ENCODE measurements at regions not wholly inside any gene's neighbourhood (a gene's known extent, or its start where the extent isn't known, plus 50 kb on each side); places are given as distances from the start of the nearest gene placed in this dataset.

- no peak for DNase-seq (ENCODE audit: low spot score)
- intact Hi-C loops (cut with micrococcal nuclease; ENCODE audit: unreplicated experiment): no loop called here
- H3K4me1 ChIP-seq (ENCODE audit: insufficient read depth, low read length, poor library complexity, severe bottlenecking): peaks cover 37% of the 10 kb centered on the region
- CTCF ChIA-PET (ENCODE audit: unreplicated experiment): no interaction called here
- no peak overlapping the region for H3K27ac ChIP-seq (ENCODE audit: low read depth, low read length, poor library complexity, severe bottlenecking)
- TF ChIP-seq EZH2phosphoT487 (IDR thresholded peaks at IDR 0.05; ENCODE audit: borderline replicate concordance, low read depth, low read length): no peak
- TF ChIP-seq, protein P1, sequence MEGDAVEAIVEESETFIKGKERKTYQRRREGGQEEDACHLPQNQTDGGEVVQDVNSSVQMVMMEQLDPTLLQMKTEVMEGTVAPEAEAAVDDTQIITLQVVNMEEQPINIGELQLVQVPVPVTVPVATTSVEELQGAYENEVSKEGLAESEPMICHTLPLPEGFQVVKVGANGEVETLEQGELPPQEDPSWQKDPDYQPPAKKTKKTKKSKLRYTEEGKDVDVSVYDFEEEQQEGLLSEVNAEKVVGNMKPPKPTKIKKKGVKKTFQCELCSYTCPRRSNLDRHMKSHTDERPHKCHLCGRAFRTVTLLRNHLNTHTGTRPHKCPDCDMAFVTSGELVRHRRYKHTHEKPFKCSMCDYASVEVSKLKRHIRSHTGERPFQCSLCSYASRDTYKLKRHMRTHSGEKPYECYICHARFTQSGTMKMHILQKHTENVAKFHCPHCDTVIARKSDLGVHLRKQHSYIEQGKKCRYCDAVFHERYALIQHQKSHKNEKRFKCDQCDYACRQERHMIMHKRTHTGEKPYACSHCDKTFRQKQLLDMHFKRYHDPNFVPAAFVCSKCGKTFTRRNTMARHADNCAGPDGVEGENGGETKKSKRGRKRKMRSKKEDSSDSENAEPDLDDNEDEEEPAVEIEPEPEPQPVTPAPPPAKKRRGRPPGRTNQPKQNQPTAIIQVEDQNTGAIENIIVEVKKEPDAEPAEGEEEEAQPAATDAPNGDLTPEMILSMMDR (conservative IDR thresholded peaks at IDR 0.05; ENCODE audit: low read length): no peak
- no peaks in the 10 kb centered on the region for H3K36me3 ChIP-seq (ENCODE audit: insufficient read depth, low read length)
- H3K9me3 ChIP-seq (ENCODE audit: low read length): no peaks in the 10 kb centered on the region
- no peak overlapping the region for H3K4me3 ChIP-seq (ENCODE audit: low read depth, low read length, poor library complexity, severe bottlenecking)
- H3K79me2 ChIP-seq (ENCODE audit: insufficient read depth, low read depth, low read length): no peaks in the 10 kb centered on the region
- no peaks in the 10 kb centered on the region for H4K20me1 ChIP-seq (ENCODE audit: insufficient read depth, low read length)
- no peak overlapping the region for H3K4me2 ChIP-seq (ENCODE audit: low read length)
- POLR2A ChIA-PET: interaction anchor here (0.5 to 5.2 kb wide), 5 partner anchors 12 to 62 kb away, joined by 3 to 32 read pairs (median 4); a partner anchor contains a TSS
- no TSS peak for BruUV-seq (replicated peaks)
- no peaks in the 10 kb centered on the region for H3K9me2 ChIP-seq (ENCODE audit: insufficient read depth, low read length)
- no peak overlapping the region for H2AFZ ChIP-seq (ENCODE audit: low read length)
These were observed 98.6 kb downstream of the HFE start for GRCh38 chr6:26185802-26186201.

DNA sequence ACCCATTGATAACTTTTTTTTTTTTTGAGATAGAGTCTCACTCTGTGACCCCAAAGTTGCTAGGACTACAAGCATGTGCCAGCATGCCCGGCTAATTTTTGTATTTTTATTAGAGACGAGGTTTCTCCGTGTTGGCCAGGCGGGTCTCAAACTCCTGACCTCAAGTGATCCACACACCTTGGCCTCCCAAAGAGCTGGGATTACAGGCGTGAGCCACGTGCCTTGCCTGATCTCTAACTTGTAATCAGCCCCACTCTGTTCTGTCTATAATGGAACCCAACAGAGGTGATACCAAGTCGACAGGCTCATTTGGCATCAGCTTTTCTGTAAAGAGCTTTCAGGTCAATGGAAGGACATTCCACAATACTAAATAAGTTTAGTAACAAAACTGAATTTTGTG is 99.4 kb downstream of the HFE start:
- no peak for DNase-seq (ENCODE audit: low spot score)
- POLR2A ChIA-PET: interaction anchor here (0.7 to 22.5 kb wide), 14 partner anchors 8 to 958 kb away, joined by 3 to 505 read pairs (median 11); a partner anchor contains a TSS
- Histone ChIP-seq H3K4me3 (ENCODE audit: low read depth, low read length, poor library complexity, severe bottlenecking) (no peak overlapping the region), H3K4me1 (ENCODE audit: insufficient read depth, low read length, poor library complexity, severe bottlenecking) (peaks cover 34% of the 10 kb centered on the region), H3K79me2 (ENCODE audit: insufficient read depth, low read depth, low read length) (no peaks in the 10 kb centered on the region), H3K4me2 (ENCODE audit: low read length) (no peak overlapping the region), H4K20me1 (ENCODE audit: insufficient read depth, low read length) (no peaks in the 10 kb centered on the region), H3K36me3 (ENCODE audit: insufficient read depth, low read length) (no peaks in the 10 kb centered on the region), H3K27ac (ENCODE audit: low read depth, low read length, poor library complexity, severe bottlenecking) (peak overlapping the region; percentile 95), H2AFZ (ENCODE audit: low read length) (no peak overlapping the region), H3K9me2 (ENCODE audit: insufficient read depth, low read length) (no peaks in the 10 kb centered on the region), H3K9me3 (ENCODE audit: low read length) (no peaks in the 10 kb centered on the region)
- TF ChIP-seq EZH2phosphoT487 (IDR thresholded peaks at IDR 0.05; ENCODE audit: borderline replicate concordance, low read depth, low read length): no peak
- TF ChIP-seq, protein P1 (conservative IDR thresholded peaks at IDR 0.05; ENCODE audit: low read length): no peak
- intact Hi-C loops (cut with micrococcal nuclease; ENCODE audit: unreplicated experiment): loop anchor here (1.0 kb wide), 1 partner anchor 11 kb away; no protein-coding TSS in a partner anchor
- no TSS peak for BruUV-seq (replicated peaks)
- CTCF ChIA-PET (ENCODE audit: unreplicated experiment): no interaction called here

DNA sequence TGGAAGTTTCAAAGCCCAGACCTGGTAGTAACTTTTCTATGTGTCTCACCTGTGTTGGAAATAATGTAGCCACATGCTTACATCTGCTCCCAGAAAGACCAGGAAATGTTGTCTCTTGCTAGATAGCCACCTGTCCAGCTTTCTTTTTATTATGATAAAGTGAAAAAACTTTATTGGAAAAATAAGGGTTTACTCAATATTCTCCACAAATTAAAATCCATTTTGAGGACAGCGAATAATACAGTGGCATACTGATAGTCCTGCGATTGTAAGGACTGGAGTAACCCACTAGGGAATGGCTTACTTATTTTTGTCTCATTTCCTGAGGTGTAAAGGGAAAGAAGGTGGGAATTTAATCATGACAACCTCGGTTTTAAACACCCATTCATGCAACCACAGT is 100.1 kb downstream of the HFE start:
- no peaks in the 10 kb centered on the region for H3K36me3 ChIP-seq (ENCODE audit: insufficient read depth, low read length)
- POLR2A ChIA-PET: interaction anchor here (0.6 to 22.5 kb wide), 16 partner anchors 9 to 958 kb away, joined by 3 to 505 read pairs (median 7); a partner anchor contains a TSS
- no peaks in the 10 kb centered on the region for H3K79me2 ChIP-seq (ENCODE audit: insufficient read depth, low read depth, low read length)
- DNase-seq (ENCODE audit: low spot score): no peak
- BruUV-seq (replicated peaks): no TSS peak
- no peak overlapping the region for H2AFZ ChIP-seq (ENCODE audit: low read length)
- peak overlapping the region; percentile 95 for H3K27ac ChIP-seq (ENCODE audit: low read depth, low read length, poor library complexity, severe bottlenecking)
- TF ChIP-seq EZH2phosphoT487 (IDR thresholded peaks at IDR 0.05; ENCODE audit: borderline replicate concordance, low read depth, low read length): no peak
- TF ChIP-seq, protein P1 (conservative IDR thresholded peaks at IDR 0.05; ENCODE audit: low read length): no peak
- intact Hi-C loops (cut with micrococcal nuclease; ENCODE audit: unreplicated experiment): loop anchor here (1.0 kb wide), 1 partner anchor 12 kb away; no protein-coding TSS in a partner anchor
- no peaks in the 10 kb centered on the region for H3K9me3 ChIP-seq (ENCODE audit: low read length)
- H3K4me2 ChIP-seq (ENCODE audit: low read length): peak overlapping the region; percentile 89
- peak overlapping the region; percentile 72 for H3K4me3 ChIP-seq (ENCODE audit: low read depth, low read length, poor library complexity, severe bottlenecking)
- H3K4me1 ChIP-seq (ENCODE audit: insufficient read depth, low read length, poor library complexity, severe bottlenecking): peaks cover 34% of the 10 kb centered on the region
- H4K20me1 ChIP-seq (ENCODE audit: insufficient read depth, low read length): no peaks in the 10 kb centered on the region
- CTCF ChIA-PET (ENCODE audit: unreplicated experiment): no interaction called here
- no peaks in the 10 kb centered on the region for H3K9me2 ChIP-seq (ENCODE audit: insufficient read depth, low read length)
